Kidney (tissue), 13 donors: ENCODE measurements at regions not wholly inside any gene's neighbourhood (a gene's known extent, or its start where the extent isn't known, plus 50 kb on each side); places are given as distances from the start of the nearest gene placed in this dataset.

Source experiments
- DNase-seq, 5 donors: peaks; one replicate each; pipeline ENCODE4 v3.0.0-alpha.2; 2013 to 2020
- FAIRE-seq: peaks from 2 replicates; lab custom pipeline; 2012; peaks lifted over from hg19 to GRCh38; lab: Jason Lieb, UNC
- H3K27ac ChIP-seq, 2 donors: one replicate each; pipeline ENCODE4 v1.7.0; 2013; ENCODE audit warnings: low read depth in 2 of 2, low read length in 2 of 2, inconsistent platforms in 1 of 2
- H3K27me3 ChIP-seq: one replicate; pipeline ENCODE4 v1.7.1; 2013; ENCODE audit warnings: low read length, inconsistent platforms; ENCODE audit not compliant: control insufficient read depth, insufficient read depth
- H3K36me3 ChIP-seq, 3 donors: one replicate each; pipeline versions ENCODE4 v1.7.0 to v1.7.1; 2013; ENCODE audit warnings: low read length in 3 of 3, control low read depth in 1 of 3, inconsistent platforms in 1 of 3; ENCODE audit not compliant: insufficient read depth in 3 of 3, control insufficient read depth in 2 of 3
- H3K4me1 ChIP-seq, 3 donors: one replicate each; pipeline versions ENCODE4 v1.7.0 to v1.7.1; 2013; ENCODE audit warnings: low read length in 3 of 3, inconsistent platforms in 1 of 3, low read depth in 1 of 3; ENCODE audit not compliant: control insufficient read depth in 2 of 3, insufficient read depth in 2 of 3
- H3K4me3 ChIP-seq, 3 donors: one replicate each; pipeline versions ENCODE4 v1.7.0 to v1.8.1; 2013; ENCODE audit warnings: low read length in 3 of 3, control low read depth in 1 of 3, inconsistent platforms in 1 of 3
- H3K9ac ChIP-seq, 3 donors: one replicate each; pipeline versions ENCODE4 v1.7.0 to v1.7.1; 2013; ENCODE audit warnings: low read length in 3 of 3, control low read depth in 1 of 3, inconsistent platforms in 1 of 3
- H3K9me3 ChIP-seq, 3 donors: one replicate each; pipeline versions ENCODE4 v1.7.0 to v1.7.1; 2013; ENCODE audit warnings: low read length in 3 of 3, control low read depth in 1 of 3, inconsistent platforms in 1 of 3; ENCODE audit not compliant: control insufficient read depth in 2 of 3, insufficient read depth in 1 of 3
- intact Hi-C: fragments of 100-400 bp; cut with DNase I; formaldehyde crosslinking; loops from one replicate; pipeline ENCODE4 v1.11.1; 2022
- TF ChIP-seq, protein P1 (sequence below): IDR thresholded peaks from 3 replicates; pipeline ENCODE4 v1.5.1; 2012; ENCODE audit warnings: mild to moderate bottlenecking, moderate library complexity, borderline replicate concordance; ENCODE audit not compliant: insufficient read depth; ENCODE audit errors: extremely low read depth
- donor health status: control.
- donor health status: control.
- donor health status: control.
- donor health status: control.
- donor health status: control.
- donor health status: DM: yes; HTN: yes; CAD: no.
- donor health status: Normal renal cell carcinoma (clear cell type).

DNA sequence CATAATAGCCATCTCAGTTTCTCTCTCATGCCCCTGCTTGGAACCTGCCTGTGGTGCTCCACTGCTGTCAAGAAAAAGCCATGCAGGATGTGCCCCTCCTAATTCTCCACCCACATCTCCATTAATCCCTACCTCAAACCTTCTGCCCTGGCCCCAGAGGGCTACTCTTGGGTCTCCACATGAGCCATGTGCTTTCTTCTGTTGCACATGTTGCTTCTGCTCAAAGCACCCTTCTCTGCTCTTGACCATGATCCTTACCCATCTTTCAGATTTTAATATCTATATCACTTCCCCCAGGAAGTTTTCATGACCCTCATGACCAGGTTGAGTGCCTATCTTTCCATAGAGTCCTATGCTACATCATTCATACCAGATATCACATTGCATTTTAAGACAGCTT, 514.2 kb downstream of the RPS24 start:
- Histone ChIP-seq H3K4me3 (no peak overlapping the region), H3K36me3 (no peaks in the 10 kb centered on the region), H3K4me1 (peaks cover 0 to 12% (median 0%) of the 10 kb centered on the region in 3 donors), H3K9me3 (no peaks in the 10 kb centered on the region), H3K27ac (no peak overlapping the region), H3K27me3 (no peaks in the 10 kb centered on the region), H3K9ac (no peak overlapping the region)
- FAIRE-seq = no peak
- intact Hi-C loops = no loop called here
- peak in 1 of 5 donors; percentile 15 for DNase-seq
- TF ChIP-seq, protein P1, sequence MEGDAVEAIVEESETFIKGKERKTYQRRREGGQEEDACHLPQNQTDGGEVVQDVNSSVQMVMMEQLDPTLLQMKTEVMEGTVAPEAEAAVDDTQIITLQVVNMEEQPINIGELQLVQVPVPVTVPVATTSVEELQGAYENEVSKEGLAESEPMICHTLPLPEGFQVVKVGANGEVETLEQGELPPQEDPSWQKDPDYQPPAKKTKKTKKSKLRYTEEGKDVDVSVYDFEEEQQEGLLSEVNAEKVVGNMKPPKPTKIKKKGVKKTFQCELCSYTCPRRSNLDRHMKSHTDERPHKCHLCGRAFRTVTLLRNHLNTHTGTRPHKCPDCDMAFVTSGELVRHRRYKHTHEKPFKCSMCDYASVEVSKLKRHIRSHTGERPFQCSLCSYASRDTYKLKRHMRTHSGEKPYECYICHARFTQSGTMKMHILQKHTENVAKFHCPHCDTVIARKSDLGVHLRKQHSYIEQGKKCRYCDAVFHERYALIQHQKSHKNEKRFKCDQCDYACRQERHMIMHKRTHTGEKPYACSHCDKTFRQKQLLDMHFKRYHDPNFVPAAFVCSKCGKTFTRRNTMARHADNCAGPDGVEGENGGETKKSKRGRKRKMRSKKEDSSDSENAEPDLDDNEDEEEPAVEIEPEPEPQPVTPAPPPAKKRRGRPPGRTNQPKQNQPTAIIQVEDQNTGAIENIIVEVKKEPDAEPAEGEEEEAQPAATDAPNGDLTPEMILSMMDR = no peak

DNA sequence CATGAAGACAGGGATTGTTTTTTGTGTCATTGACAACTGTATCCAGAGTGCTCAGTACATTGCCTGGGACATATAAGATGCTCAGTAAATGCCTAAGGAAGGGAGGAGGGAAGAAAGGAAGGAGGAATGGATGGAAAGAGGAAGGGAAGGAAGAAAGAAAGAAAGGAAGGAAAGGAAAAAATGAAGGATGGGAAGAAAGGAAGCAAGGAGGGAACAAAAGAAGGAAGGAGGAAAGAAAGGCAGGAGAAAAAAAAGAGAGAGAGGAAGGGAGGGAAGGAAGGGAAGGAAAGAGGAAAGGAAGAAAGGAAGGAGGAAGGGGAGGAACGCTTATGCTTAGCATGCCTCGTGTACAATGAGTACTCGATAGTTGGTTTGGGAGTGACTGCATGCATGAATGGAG, 514.7 kb downstream of the RPS24 start:
- Histone ChIP-seq H3K27ac (no peak overlapping the region), H3K9me3 (no peaks in the 10 kb centered on the region), H3K27me3 (no peaks in the 10 kb centered on the region), H3K9ac (no peak overlapping the region), H3K36me3 (no peaks in the 10 kb centered on the region), H3K4me3 (no peak overlapping the region), H3K4me1 (peaks cover 0 to 12% (median 0%) of the 10 kb centered on the region in 3 donors)
- DNase-seq (no peak), FAIRE-seq (no peak)
- TF ChIP-seq, protein P1 = no peak
- intact Hi-C loops = no loop called here

DNA sequence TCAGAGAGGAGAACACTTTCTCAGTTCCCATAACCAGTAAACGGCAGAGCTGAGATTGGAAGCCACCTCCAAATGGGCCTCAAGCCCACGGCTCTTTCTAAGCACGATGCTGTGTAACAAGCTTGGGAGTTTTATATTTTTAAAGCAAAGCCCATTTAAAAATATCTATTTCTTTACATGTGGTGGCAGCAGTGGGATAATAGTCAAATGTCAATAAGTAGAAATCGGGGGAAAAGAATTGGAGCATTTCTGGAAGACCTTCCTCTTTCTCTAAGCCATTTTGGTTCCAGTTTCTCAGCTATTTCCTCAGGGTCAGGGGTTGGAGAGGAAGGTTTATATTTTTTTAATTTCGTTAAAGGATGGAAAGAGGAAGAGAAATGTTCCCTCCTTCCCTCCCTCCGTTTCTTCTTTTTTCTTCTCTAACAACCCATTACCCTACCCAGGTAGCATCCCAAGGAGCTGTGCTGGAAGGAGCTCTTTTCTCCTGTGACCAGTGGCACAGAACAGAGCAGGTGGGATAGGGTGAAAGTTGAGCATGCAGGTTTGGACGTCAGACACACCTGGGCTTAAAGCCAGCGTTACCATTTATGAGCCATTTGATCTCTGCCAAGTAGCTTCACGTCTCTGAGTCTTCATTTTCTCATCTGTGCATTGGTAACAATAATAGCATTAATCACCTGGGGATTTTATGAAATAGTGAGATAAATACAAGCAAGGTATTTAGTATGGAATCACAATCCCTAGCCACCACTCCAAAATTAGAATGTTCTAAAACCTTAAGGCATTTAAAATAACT, 515.7 kb downstream of the RPS24 start:
- Histone ChIP-seq H3K27me3 (no peaks in the 10 kb centered on the region), H3K4me3 (no peak overlapping the region), H3K9ac (no peak overlapping the region), H3K9me3 (no peaks in the 10 kb centered on the region), H3K36me3 (no peaks in the 10 kb centered on the region), H3K4me1 (peaks cover 0 to 12% (median 0%) of the 10 kb centered on the region in 3 donors), H3K27ac (no peak overlapping the region)
- no peak for DNase-seq
- FAIRE-seq = no peak
- TF ChIP-seq, protein P1 = no peak
- intact Hi-C loops = no loop called here
